PC-9 (cell line): ENCODE measurements at regions not wholly inside any gene's neighbourhood (a gene's known extent, or its start where the extent isn't known, plus 50 kb on each side); places are given as distances from the start of the nearest gene placed in this dataset.

ENCODE experiments used
- CTCF ChIP-seq: fragments of 200-600 bp; sonication (generic); conservative IDR thresholded peaks from 2 replicates; pipeline ENCODE4 v1.6.1; 2017; ENCODE audit warnings: mixed run types, antibody characterized with exemption, mild to moderate bottlenecking, moderate library complexity
- EZH2 ChIP-seq: fragments of 200-600 bp; sonication (generic); IDR thresholded peaks from 2 replicates; pipeline ENCODE4 v1.8.0; 2017; ENCODE audit warnings: antibody characterized with exemption, low read depth

GRCh38 chr1:229862017-229862774, 204.8 kb upstream of the GALNT2 start:
- TF ChIP-seq EZH2, result no peak
- TF ChIP-seq CTCF, result no peak
